SK-N-MC (cell line): ENCODE measurements at regions not wholly inside any gene's neighbourhood (a gene's known extent, or its start where the extent isn't known, plus 50 kb on each side); places are given as distances from the start of the nearest gene placed in this dataset.

Source experiments
- DNase-seq: peaks from one replicate; pipeline ENCODE4 v3.0.0-alpha.2; 2011; ENCODE audit warnings: low read depth, low spot score
- H3K27ac ChIP-seq: fragments of 200-600 bp; sonication (generic); 2 replicates; pipeline ENCODE4 v1.5.1; 2016; ENCODE audit warnings: mixed run types
- H3K36me3 ChIP-seq: fragments of 200-600 bp; sonication (generic); 2 replicates; pipeline ENCODE4 v1.6.1; 2017; ENCODE audit warnings: antibody characterized with exemption, low read length, mixed read lengths; ENCODE audit not compliant: insufficient read depth
- H3K4me3 ChIP-seq: fragments of 200-600 bp; sonication (generic); 2 replicates; pipeline ENCODE4 v1.5.1; 2016
- H3K9ac ChIP-seq: fragments of 200-600 bp; sonication (generic); 2 replicates; pipeline ENCODE4 v1.8.0; 2017; ENCODE audit warnings: mixed run types, mixed read lengths; ENCODE audit not compliant: insufficient read length
- H3K9me3 ChIP-seq: fragments of 200-600 bp; sonication (generic); 2 replicates; pipeline ENCODE4 v1.6.1; 2017; ENCODE audit warnings: low read depth, mild to moderate bottlenecking, antibody characterized with exemption, low read length, moderate library complexity, mixed read lengths
- EZH2 ChIP-seq: fragments of 200-600 bp; sonication (generic); IDR thresholded peaks from one replicate; pipeline ENCODE4 v1.6.1; 2017; ENCODE audit warnings: antibody characterized with exemption
- FOXP2 ChIP-seq: optimal IDR thresholded peaks from 2 replicates; pipeline ENCODE3; 2011; ENCODE audit warnings: mild to moderate bottlenecking, moderate library complexity; ENCODE audit not compliant: insufficient read depth; ENCODE audit errors: extremely low read length, control extremely low read depth
- POLR2AphosphoS5 ChIP-seq: IDR thresholded peaks from 2 replicates; pipeline ENCODE4 v1.6.1; 2012; ENCODE audit warnings: mild to moderate bottlenecking, low read depth, low read length, borderline replicate concordance

GRCh38 chr15:62798536-62798935, 244.0 kb upstream of the TPM1 start:
- no peak for DNase-seq
- TF ChIP-seq FOXP2: no peak
- no peak for TF ChIP-seq POLR2AphosphoS5
- TF ChIP-seq EZH2: no peak
- H3K4me3 ChIP-seq: no peak overlapping the region
- no peaks in the 10 kb centered on the region for H3K9me3 ChIP-seq
- no peaks in the 10 kb centered on the region for H3K36me3 ChIP-seq
- H3K27ac ChIP-seq: no peak overlapping the region
- H3K9ac ChIP-seq: no peak overlapping the region

DNA sequence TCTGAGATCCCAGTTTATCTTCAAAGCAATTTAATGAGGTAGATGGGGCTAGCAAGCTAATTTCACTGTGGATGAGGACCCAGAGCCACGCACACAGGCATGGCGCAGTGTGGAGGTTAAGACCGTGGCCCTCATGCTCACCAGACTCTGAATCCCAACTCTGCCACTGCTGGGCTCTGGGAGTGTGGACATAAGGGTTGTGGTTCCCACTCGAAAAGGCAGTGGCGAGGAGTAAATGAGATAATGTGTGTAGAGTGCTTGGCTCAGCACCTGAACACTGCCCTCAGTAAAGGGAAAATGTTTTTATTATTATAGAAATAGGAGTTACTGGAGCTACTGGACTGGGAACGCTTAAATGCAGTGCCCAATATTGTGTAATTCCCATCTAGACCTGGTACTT, 243.5 kb upstream of the TPM1 start:
- TF ChIP-seq EZH2: no peak
- TF ChIP-seq POLR2AphosphoS5: no peak
- no peak for TF ChIP-seq FOXP2
- H3K4me3 ChIP-seq: no peak overlapping the region
- H3K27ac ChIP-seq: no peak overlapping the region
- no peaks in the 10 kb centered on the region for H3K36me3 ChIP-seq
- H3K9me3 ChIP-seq: no peaks in the 10 kb centered on the region
- no peak for DNase-seq
- H3K9ac ChIP-seq: no peak overlapping the region

- no peaks in the 10 kb centered on the region for H3K9me3 ChIP-seq
- no peak for DNase-seq
- no peak for TF ChIP-seq FOXP2
- no peak for TF ChIP-seq EZH2
- no peak for TF ChIP-seq POLR2AphosphoS5
- no peak overlapping the region for H3K9ac ChIP-seq
- no peak overlapping the region for H3K27ac ChIP-seq
- H3K4me3 ChIP-seq: no peak overlapping the region
- H3K36me3 ChIP-seq: no peaks in the 10 kb centered on the region
Observed at GRCh38 chr15:62799919-62800318, 242.6 kb upstream of the TPM1 start.

DNA sequence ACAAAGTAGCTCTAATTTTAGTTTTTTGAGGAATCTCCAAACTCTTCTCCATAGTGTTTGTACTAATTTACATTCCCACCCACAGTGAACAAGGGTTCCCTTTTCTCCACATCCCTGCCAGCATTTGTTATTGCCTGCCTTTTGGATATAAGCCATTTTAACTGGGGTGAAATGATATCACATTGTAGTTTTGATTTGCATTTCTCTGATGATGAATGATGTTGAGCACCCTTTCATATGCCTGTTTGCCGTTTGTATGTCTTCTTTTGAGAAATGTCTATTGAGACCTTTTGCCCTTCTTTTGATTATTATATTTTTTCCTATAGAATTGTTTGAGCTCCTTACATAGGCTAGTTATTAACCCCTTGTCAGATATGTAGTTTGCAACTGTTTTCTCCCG, 239.9 kb upstream of the TPM1 start:
- H3K36me3 ChIP-seq: no peaks in the 10 kb centered on the region
- no peak overlapping the region for H3K9ac ChIP-seq
- no peak for DNase-seq
- H3K9me3 ChIP-seq: no peaks in the 10 kb centered on the region
- H3K27ac ChIP-seq: no peak overlapping the region
- TF ChIP-seq FOXP2 (no peak), POLR2AphosphoS5 (no peak), EZH2 (no peak)
- no peak overlapping the region for H3K4me3 ChIP-seq

- no peaks in the 10 kb centered on the region for H3K36me3 ChIP-seq
- no peak for TF ChIP-seq FOXP2
- TF ChIP-seq EZH2: no peak
- TF ChIP-seq POLR2AphosphoS5: no peak
- no peak overlapping the region for H3K9ac ChIP-seq
- no peak overlapping the region for H3K4me3 ChIP-seq
- H3K27ac ChIP-seq: no peak overlapping the region
- H3K9me3 ChIP-seq: no peaks in the 10 kb centered on the region
- no peak for DNase-seq
Observed at GRCh38 chr15:62803856-62804400, 238.6 kb upstream of the TPM1 start.

DNA sequence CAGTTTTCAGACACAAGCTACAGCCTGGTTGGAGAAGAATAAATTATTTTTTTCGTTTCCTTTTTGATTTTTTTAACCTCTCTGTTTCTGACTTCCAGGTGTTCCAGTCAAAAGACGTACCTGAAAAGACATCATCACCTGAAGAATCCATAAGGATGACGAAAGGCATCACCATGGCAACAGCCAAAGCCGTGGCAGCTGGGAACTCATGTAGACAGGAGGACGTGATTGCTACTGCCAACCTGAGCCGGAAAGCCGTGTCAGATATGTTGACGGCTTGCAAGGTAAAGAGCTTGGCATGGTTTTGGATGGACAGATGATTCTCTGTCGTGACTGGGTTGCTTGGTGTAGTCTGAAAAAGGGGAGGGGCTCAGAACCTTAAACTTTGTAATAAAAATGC, 237.0 kb upstream of the TPM1 start:
- Histone ChIP-seq H3K9me3 (no peaks in the 10 kb centered on the region), H3K9ac (no peak overlapping the region), H3K27ac (no peak overlapping the region), H3K4me3 (no peak overlapping the region), H3K36me3 (no peaks in the 10 kb centered on the region)
- DNase-seq: no peak
- TF ChIP-seq FOXP2: no peak
- no peak for TF ChIP-seq POLR2AphosphoS5
- TF ChIP-seq EZH2: no peak

- Histone ChIP-seq H3K4me3 (no peak overlapping the region), H3K9me3 (no peaks in the 10 kb centered on the region), H3K27ac (no peak overlapping the region), H3K9ac (no peak overlapping the region), H3K36me3 (no peaks in the 10 kb centered on the region)
- TF ChIP-seq POLR2AphosphoS5 (no peak), FOXP2 (no peak), EZH2 (no peak)
- no peak for DNase-seq
Observed at GRCh38 chr15:62807539-62808130, 234.9 kb upstream of the TPM1 start.

- no peak overlapping the region for H3K27ac ChIP-seq
- H3K9ac ChIP-seq: no peak overlapping the region
- no peak overlapping the region for H3K4me3 ChIP-seq
- TF ChIP-seq FOXP2 (no peak), EZH2 (no peak), POLR2AphosphoS5 (no peak)
- H3K36me3 ChIP-seq: no peaks in the 10 kb centered on the region
- H3K9me3 ChIP-seq: no peaks in the 10 kb centered on the region
- no peak for DNase-seq
Observed at GRCh38 chr15:62809115-62809967, 233.2 kb upstream of the TPM1 start.
